Thoracic aorta (tissue), 2 donors: ENCODE measurements at regions not wholly inside any gene's neighbourhood (a gene's known extent, or its start where the extent isn't known, plus 50 kb on each side); places are given as distances from the start of the nearest gene placed in this dataset.

Experiments
- ATAC-seq: fragments of 150-250 bp; one replicate; pipeline ENCODE4 v1.8.0; 2017; ENCODE audit warnings: low read depth; ENCODE audit not compliant: insufficient number of reproducible peaks, low FRiP score
- DNase-seq: peaks from one replicate; pipeline ENCODE4 v3.0.0-alpha.2; 2020; ENCODE audit warnings: low spot score
- H3K27ac ChIP-seq, 2 donors: fragments of 200-600 bp; sonication (generic); 1 replicate in 1 of 2; 2 replicates in 1 of 2; pipeline ENCODE4 v1.5.1; 2016; ENCODE audit warnings: mild to moderate bottlenecking in 2 of 2, moderate library complexity in 2 of 2
- H3K27me3 ChIP-seq: fragments of 200-600 bp; sonication (generic); replicated peaks from 2 replicates; pipeline ENCODE4 v1.6.0; 2016; ENCODE audit warnings: mild to moderate bottlenecking; ENCODE audit not compliant: insufficient read depth
- H3K36me3 ChIP-seq: fragments of 200-600 bp; sonication (generic); one replicate; pipeline ENCODE4 v1.5.1; 2016
- H3K4me1 ChIP-seq, 2 donors: fragments of 200-600 bp; sonication (generic); 1 replicate in 1 of 2; 2 replicates in 1 of 2; pipeline versions ENCODE4 v1.5.1 to v1.6.0; 2016; ENCODE audit warnings: low read depth in 2 of 2, mild to moderate bottlenecking in 1 of 2; ENCODE audit not compliant: control insufficient read depth in 1 of 2
- H3K4me3 ChIP-seq: fragments of 200-600 bp; sonication (generic); 2 replicates; pipeline ENCODE4 v1.5.1; 2016; ENCODE audit warnings: mild to moderate bottlenecking
- H3K9me3 ChIP-seq: fragments of 200-600 bp; sonication (generic); 2 replicates; pipeline ENCODE4 v1.5.1; 2016
- CTCF ChIP-seq: fragments of 200-600 bp; sonication (generic); IDR thresholded peaks from one replicate; pipeline ENCODE4 v1.5.1; 2019; ENCODE audit warnings: antibody characterized with exemption

- no peaks in the 10 kb centered on the region for H3K36me3 ChIP-seq
- H3K4me3 ChIP-seq: no peak overlapping the region
- no peaks in the 10 kb centered on the region for H3K9me3 ChIP-seq
- no peaks in the 10 kb centered on the region for H3K4me1 ChIP-seq
- no peaks in the 10 kb centered on the region for H3K27me3 ChIP-seq
- ATAC-seq: no peak
- no peak for TF ChIP-seq CTCF
- no peak overlapping the region for H3K27ac ChIP-seq
- no peak for DNase-seq
Observed at GRCh38 chr14:36047912-36048311, 128.6 kb downstream of the PTCSC3 start.

- Histone ChIP-seq H3K4me3 (no peak overlapping the region), H3K27ac (no peak overlapping the region), H3K9me3 (no peaks in the 10 kb centered on the region), H3K27me3 (no peaks in the 10 kb centered on the region), H3K36me3 (no peaks in the 10 kb centered on the region), H3K4me1 (no peaks in the 10 kb centered on the region)
- DNase-seq (no peak), ATAC-seq (no peak)
- TF ChIP-seq CTCF: no peak
Observed at GRCh38 chr14:36035675-36036074, 140.8 kb downstream of the PTCSC3 start.

- Histone ChIP-seq H3K4me1 (no peaks in the 10 kb centered on the region), H3K27ac (no peak overlapping the region), H3K4me3 (no peak overlapping the region), H3K9me3 (no peaks in the 10 kb centered on the region), H3K36me3 (no peaks in the 10 kb centered on the region), H3K27me3 (no peaks in the 10 kb centered on the region)
- no peak for TF ChIP-seq CTCF
- DNase-seq (no peak), ATAC-seq (no peak)
Observed at GRCh38 chr14:36028665-36029064, 147.9 kb downstream of the PTCSC3 start.

- no peaks in the 10 kb centered on the region for H3K36me3 ChIP-seq
- ATAC-seq: no peak
- DNase-seq: no peak
- H3K27ac ChIP-seq: no peak overlapping the region
- H3K27me3 ChIP-seq: no peaks in the 10 kb centered on the region
- no peaks in the 10 kb centered on the region for H3K4me1 ChIP-seq
- TF ChIP-seq CTCF: no peak
- H3K9me3 ChIP-seq: no peaks in the 10 kb centered on the region
- H3K4me3 ChIP-seq: no peak overlapping the region
Observed at GRCh38 chr14:36028218-36028617, 148.3 kb downstream of the PTCSC3 start.

GRCh38 chr14:36027354-36027753 is 149.2 kb downstream of the PTCSC3 start:
- Histone ChIP-seq H3K27ac (no peak overlapping the region), H3K4me1 (no peaks in the 10 kb centered on the region)
- TF ChIP-seq CTCF: no peak

More at GRCh38 chr14:36027354-36027753, 149.2 kb downstream of the PTCSC3 start:
- H3K9me3 ChIP-seq: no peaks in the 10 kb centered on the region
- H3K4me3 ChIP-seq: no peak overlapping the region
- no peaks in the 10 kb centered on the region for H3K27me3 ChIP-seq
- DNase-seq (no peak), ATAC-seq (no peak)
- no peaks in the 10 kb centered on the region for H3K36me3 ChIP-seq
